IMR-90 (cell line): ENCODE measurements at regions not wholly inside any gene's neighbourhood (a gene's known extent, or its start where the extent isn't known, plus 50 kb on each side); places are given as distances from the start of the nearest gene placed in this dataset.

ENCODE experiments used
- BHLHE40 ChIP-seq: fragments of 150-350 bp; IDR thresholded peaks from 2 replicates; pipeline ENCODE4 v1.6.1; 2016; ENCODE audit warnings: mild to moderate bottlenecking, low read depth, low read length
- CEBPB ChIP-seq: IDR thresholded peaks from 2 replicates; pipeline ENCODE4 v1.6.1; 2012; ENCODE audit warnings: low read depth, low read length, improper control_type of control experiment
- FOS ChIP-seq: fragments of 150-350 bp; IDR thresholded peaks from 2 replicates; pipeline ENCODE4 v1.6.1; 2016; ENCODE audit warnings: low read depth, low read length
- MAFK ChIP-seq: IDR thresholded peaks from 2 replicates; pipeline ENCODE4 v1.6.1; 2012; ENCODE audit warnings: low read depth, low read length, improper control_type of control experiment
- MXI1 ChIP-seq: IDR thresholded peaks from 2 replicates; pipeline ENCODE4 v1.6.1; 2012; ENCODE audit warnings: low read depth, mild to moderate bottlenecking, low read length, moderate library complexity, borderline replicate concordance
- POLR2A ChIP-seq: IDR thresholded peaks from 2 replicates; pipeline ENCODE4 v1.6.1; 2012; ENCODE audit warnings: mild to moderate bottlenecking, low read depth, low read length
- RAD21 ChIP-seq: IDR thresholded peaks from 2 replicates; pipeline ENCODE4 v1.6.1; 2012; ENCODE audit warnings: low read length, improper control_type of control experiment
- RCOR1 ChIP-seq: IDR thresholded peaks from 2 replicates; pipeline ENCODE4 v1.6.1; 2012; ENCODE audit warnings: mild to moderate bottlenecking, low read length, improper control_type of control experiment; ENCODE audit not compliant: insufficient replicate concordance
- TF ChIP-seq, protein P1 (sequence below): conservative IDR thresholded peaks from 2 replicates; pipeline ENCODE4 v1.5.1; 2012; ENCODE audit warnings: mild to moderate bottlenecking, low read depth, low read length, improper control_type of control experiment
- TF ChIP-seq, protein P2 (sequence below): fragments of 150-350 bp; IDR thresholded peaks from 2 replicates; pipeline ENCODE4 v1.6.1; 2017; ENCODE audit warnings: mild to moderate bottlenecking, antibody characterized with exemption, low read length, low read depth
- TF ChIP-seq, protein P3 (sequence below): fragments of 150-350 bp; IDR thresholded peaks from 2 replicates; pipeline ENCODE4 v1.6.1; 2016; ENCODE audit warnings: low read depth, mild to moderate bottlenecking, low read length, moderate library complexity, borderline replicate concordance

DNA sequence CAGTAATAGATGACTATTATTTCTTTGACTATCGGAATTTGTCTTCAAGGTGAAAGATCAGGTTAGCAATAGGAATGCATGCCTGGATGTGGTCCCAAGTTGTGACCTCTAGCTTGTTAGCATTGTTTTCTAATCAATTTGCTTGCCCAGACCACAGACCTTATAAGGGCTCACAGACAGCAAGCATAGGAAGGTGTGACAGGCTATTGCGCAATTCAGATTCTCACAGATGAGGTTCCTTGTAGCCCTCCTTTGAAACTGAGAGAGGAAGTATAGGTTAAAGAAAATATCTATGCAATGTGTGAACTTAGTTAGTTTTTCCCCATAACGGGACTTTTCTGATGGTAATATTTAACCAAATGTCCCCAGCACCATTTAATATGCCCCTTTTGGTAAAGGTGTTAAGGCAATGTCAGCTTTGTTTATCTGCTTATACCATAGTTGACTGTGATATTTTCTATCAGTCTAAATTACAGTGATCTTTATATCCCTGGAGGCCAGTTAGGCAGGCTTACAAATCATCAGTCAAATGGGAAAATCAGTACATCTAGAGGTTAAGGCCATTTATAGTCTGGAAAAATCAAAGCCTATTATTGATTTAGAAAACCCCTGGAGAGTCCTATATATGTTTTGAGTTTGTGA, 168.1 kb upstream of the MBNL1 start:
- TF ChIP-seq, protein P1, sequence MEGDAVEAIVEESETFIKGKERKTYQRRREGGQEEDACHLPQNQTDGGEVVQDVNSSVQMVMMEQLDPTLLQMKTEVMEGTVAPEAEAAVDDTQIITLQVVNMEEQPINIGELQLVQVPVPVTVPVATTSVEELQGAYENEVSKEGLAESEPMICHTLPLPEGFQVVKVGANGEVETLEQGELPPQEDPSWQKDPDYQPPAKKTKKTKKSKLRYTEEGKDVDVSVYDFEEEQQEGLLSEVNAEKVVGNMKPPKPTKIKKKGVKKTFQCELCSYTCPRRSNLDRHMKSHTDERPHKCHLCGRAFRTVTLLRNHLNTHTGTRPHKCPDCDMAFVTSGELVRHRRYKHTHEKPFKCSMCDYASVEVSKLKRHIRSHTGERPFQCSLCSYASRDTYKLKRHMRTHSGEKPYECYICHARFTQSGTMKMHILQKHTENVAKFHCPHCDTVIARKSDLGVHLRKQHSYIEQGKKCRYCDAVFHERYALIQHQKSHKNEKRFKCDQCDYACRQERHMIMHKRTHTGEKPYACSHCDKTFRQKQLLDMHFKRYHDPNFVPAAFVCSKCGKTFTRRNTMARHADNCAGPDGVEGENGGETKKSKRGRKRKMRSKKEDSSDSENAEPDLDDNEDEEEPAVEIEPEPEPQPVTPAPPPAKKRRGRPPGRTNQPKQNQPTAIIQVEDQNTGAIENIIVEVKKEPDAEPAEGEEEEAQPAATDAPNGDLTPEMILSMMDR = no peak
- TF ChIP-seq FOS (no peak), POLR2A (no peak), RAD21 (no peak), CEBPB (peak; percentile 98), MAFK (no peak), MXI1 (no peak), RCOR1 (no peak), BHLHE40 (no peak)
- TF ChIP-seq, protein P2, sequence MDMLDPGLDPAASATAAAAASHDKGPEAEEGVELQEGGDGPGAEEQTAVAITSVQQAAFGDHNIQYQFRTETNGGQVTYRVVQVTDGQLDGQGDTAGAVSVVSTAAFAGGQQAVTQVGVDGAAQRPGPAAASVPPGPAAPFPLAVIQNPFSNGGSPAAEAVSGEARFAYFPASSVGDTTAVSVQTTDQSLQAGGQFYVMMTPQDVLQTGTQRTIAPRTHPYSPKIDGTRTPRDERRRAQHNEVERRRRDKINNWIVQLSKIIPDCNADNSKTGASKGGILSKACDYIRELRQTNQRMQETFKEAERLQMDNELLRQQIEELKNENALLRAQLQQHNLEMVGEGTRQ = no peak
- TF ChIP-seq, protein P3, sequence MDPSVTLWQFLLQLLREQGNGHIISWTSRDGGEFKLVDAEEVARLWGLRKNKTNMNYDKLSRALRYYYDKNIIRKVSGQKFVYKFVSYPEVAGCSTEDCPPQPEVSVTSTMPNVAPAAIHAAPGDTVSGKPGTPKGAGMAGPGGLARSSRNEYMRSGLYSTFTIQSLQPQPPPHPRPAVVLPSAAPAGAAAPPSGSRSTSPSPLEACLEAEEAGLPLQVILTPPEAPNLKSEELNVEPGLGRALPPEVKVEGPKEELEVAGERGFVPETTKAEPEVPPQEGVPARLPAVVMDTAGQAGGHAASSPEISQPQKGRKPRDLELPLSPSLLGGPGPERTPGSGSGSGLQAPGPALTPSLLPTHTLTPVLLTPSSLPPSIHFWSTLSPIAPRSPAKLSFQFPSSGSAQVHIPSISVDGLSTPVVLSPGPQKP = no peak
